ENCODE measurements at regions not wholly inside any gene's neighbourhood (a gene's known extent, or its start where the extent isn't known, plus 50 kb on each side); places are given as distances from the start of the nearest gene placed in this dataset.

DNA sequence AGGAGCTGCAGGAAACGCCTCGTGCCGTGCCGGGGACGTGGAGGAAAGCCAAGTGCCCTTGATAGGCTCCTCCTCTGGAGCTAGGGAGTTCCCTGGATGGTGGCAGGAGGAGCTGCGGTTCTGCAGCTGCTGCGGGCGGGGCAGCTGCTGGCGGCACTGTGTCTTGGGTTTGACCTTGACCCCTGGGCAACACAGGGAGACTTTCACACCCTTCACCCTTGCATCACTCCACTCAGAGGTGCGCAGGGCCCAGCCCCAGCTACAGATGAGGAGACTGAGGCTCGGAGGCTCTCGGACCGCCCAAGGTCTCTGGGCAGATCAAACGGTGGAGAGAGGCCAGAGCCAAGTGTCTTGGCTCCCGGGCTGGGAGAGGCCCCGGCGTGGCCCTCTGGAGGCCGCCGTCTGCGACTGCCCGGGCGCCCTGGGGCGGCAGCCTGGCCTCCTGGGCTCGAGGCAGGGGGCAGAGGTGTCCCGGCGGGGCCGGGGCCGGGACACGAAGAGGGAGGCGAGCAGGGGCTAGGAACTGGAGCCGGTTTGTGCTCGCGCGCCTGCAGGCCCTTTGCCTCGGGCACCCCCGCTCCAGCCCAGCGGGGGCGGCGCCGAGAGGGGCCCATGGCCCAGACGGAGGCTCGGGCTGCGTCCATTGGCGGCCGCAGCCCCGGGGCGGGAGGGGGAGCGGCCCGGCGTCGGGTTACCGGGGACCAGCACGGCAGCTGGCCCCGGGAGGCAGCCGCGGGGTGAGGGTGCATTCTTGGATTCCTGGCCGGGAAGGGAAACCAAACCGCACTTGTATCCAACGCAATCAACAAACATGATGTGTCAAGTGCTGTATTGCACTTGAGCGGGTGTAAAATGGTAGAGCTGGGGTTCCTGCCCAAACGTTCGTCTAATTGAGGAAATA, 129.6 kb upstream of the SLC1A4 start:
- peaks cover 33% of the 10 kb centered on the region for H3K4me1 ChIP-seq
- intact Hi-C loops (cut with DNase I) = loop anchor here (10.0 kb wide), 1 partner anchor 215 kb away; no protein-coding TSS in a partner anchor
- DNase-seq (peak; percentile 94), ATAC-seq (peak; percentile 87)
- H3K27me3 ChIP-seq = no peaks in the 10 kb centered on the region
- H3K36me3 ChIP-seq = no peaks in the 10 kb centered on the region
- H3K9me3 ChIP-seq = no peaks in the 10 kb centered on the region
- TF ChIP-seq, protein P1, sequence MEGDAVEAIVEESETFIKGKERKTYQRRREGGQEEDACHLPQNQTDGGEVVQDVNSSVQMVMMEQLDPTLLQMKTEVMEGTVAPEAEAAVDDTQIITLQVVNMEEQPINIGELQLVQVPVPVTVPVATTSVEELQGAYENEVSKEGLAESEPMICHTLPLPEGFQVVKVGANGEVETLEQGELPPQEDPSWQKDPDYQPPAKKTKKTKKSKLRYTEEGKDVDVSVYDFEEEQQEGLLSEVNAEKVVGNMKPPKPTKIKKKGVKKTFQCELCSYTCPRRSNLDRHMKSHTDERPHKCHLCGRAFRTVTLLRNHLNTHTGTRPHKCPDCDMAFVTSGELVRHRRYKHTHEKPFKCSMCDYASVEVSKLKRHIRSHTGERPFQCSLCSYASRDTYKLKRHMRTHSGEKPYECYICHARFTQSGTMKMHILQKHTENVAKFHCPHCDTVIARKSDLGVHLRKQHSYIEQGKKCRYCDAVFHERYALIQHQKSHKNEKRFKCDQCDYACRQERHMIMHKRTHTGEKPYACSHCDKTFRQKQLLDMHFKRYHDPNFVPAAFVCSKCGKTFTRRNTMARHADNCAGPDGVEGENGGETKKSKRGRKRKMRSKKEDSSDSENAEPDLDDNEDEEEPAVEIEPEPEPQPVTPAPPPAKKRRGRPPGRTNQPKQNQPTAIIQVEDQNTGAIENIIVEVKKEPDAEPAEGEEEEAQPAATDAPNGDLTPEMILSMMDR (IDR thresholded peaks at IDR 0.05) = peak; percentile 15
- peak overlapping the region; percentile 96 for H3K27ac ChIP-seq
- H3K4me3 ChIP-seq = peak overlapping the region; percentile 46

DNA sequence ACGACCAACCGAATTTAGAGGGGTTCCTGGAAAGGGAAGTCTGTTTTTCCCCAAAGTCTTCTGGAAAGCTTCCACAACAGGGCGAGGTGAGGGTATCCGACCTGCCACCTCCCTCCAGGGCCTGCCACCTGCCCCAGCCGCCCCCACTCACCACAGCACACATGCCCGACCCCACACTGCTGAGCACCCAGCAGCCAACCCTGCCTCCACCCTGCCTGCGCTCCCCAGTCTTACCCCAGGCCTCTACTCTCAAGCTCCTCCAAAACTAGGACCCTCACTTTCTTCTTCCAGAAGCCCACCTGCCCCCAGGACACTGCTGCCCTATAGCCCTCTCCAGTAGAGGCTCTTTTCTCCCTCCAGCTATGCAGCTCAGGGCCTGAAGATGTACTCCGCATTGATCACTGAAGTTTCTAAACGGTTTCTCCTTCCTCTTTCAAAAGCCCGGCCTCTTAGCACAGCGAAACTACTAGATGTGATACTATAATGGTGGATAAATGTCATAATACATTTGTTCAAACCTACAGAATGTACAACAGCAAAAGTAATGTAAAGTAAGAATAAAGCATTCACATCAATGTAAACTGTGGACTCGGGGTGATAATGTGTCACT, 128.8 kb upstream of the SLC1A4 start:
- Histone ChIP-seq H3K27me3 (no peaks in the 10 kb centered on the region), H3K4me3 (peak overlapping the region; percentile 46), H3K9me3 (no peaks in the 10 kb centered on the region), H3K27ac (peak overlapping the region; percentile 96), H3K36me3 (no peaks in the 10 kb centered on the region), H3K4me1 (peaks cover 33% of the 10 kb centered on the region)
- TF ChIP-seq, protein P1 (IDR thresholded peaks at IDR 0.05) = no peak
- DNase-seq = no peak
- intact Hi-C loops (cut with DNase I) = loop anchor here (10.0 kb wide), 1 partner anchor 216 kb away; no protein-coding TSS in a partner anchor
- no peak for ATAC-seq

DNA sequence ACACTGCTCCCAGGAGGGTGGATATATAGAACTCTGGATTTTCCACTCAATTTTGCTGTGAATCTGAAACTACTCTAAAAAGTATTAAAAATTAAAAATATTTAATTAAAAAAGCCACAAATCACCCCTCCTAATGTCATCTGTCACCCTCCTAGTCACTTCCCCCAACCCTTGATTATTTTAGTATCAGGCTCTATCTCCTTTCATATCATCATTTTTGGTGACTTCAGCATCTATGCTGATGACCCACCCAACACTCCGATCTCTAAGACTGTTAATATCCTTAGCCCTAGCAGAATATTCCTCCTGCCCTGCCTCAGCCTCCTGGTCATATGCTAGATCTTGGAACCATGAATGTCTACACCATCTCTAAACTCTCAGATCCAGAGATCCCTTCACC, 128.3 kb upstream of the SLC1A4 start:
- Histone ChIP-seq H3K9me3 (no peaks in the 10 kb centered on the region), H3K36me3 (no peaks in the 10 kb centered on the region), H3K27ac (peak overlapping the region; percentile 96), H3K27me3 (no peaks in the 10 kb centered on the region), H3K4me3 (no peak overlapping the region), H3K4me1 (peaks cover 36% of the 10 kb centered on the region)
- intact Hi-C loops (cut with DNase I) = loop anchor here (10.0 kb wide), 1 partner anchor 216 kb away; no protein-coding TSS in a partner anchor
- TF ChIP-seq, protein P1 (IDR thresholded peaks at IDR 0.05) = no peak
- ATAC-seq (no peak), DNase-seq (no peak)

DNA sequence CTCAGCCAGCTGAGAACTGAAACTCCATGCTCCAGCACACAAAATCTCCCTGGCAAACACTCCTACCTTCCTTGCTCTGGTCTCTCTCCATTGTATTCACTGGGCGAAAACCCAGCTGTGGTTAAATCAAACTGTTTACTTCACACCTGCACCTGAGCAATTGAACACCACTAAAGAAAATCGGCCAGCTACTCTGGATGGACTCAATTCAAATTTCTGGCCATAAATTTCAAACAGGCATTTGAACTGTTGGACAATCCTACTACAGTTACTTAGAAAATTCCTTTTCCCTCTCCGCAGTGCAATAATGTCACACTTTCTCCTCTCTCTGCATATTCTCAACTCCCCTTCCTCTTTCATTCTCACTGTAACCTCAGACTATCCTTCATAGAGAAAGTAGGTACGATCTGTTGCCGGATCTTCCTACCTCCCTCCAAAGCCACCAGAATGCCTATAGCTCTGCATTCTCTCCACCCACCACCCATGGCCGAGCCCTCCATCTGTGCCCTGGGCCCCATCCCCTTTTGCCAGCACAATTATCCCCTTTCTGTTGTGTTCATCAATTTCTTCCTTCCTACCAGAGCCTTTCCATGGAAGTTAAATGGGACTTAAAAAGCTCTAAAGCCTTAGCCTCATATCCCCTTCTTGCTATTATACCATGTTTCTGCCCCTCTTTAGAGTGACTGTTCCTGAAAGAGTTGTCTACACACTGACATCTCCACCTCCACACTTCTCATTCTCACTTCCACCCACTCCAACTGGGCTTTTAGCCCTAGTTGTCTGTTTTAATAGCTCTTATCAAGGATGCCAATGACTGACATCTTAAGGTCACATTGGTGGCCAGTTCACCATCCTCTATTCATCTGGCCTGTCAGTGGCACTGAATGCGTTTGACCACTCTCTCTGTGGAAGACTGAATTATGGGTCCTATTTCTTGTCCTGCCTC, 127.5 kb upstream of the SLC1A4 start:
- peak overlapping the region; percentile 96 for H3K27ac ChIP-seq
- intact Hi-C loops (cut with DNase I) = loop anchor here (10.0 kb wide), 1 partner anchor 217 kb away; no protein-coding TSS in a partner anchor
- TF ChIP-seq, protein P1 (IDR thresholded peaks at IDR 0.05) = no peak
- peaks cover 35% of the 10 kb centered on the region for H3K4me1 ChIP-seq
- H3K9me3 ChIP-seq = no peaks in the 10 kb centered on the region
- DNase-seq = no peak
- H3K36me3 ChIP-seq = no peaks in the 10 kb centered on the region
- no peak for ATAC-seq
- H3K27me3 ChIP-seq = no peaks in the 10 kb centered on the region
- H3K4me3 ChIP-seq = no peak overlapping the region

- intact Hi-C loops (cut with DNase I) = loop anchor here (10.0 kb wide), 1 partner anchor 218 kb away; no protein-coding TSS in a partner anchor
- H3K27ac ChIP-seq = no peak overlapping the region
Observed at GRCh38 chr2:64862623-64863022, 126.6 kb upstream of the SLC1A4 start.

More at GRCh38 chr2:64862623-64863022, 126.6 kb upstream of the SLC1A4 start:
- TF ChIP-seq, protein P1 (IDR thresholded peaks at IDR 0.05) = no peak
- Histone ChIP-seq H3K4me3 (no peak overlapping the region), H3K9me3 (no peaks in the 10 kb centered on the region), H3K36me3 (no peaks in the 10 kb centered on the region), H3K4me1 (peaks cover 26% of the 10 kb centered on the region), H3K27me3 (no peaks in the 10 kb centered on the region)
- no peak for ATAC-seq
- no peak for DNase-seq

Measured in upper lobe of right lung (tissue), 1 donor.